ENCODE measurements at regions not wholly inside any gene's neighbourhood (a gene's known extent, or its start where the extent isn't known, plus 50 kb on each side); places are given as distances from the start of the nearest gene placed in this dataset.

GRCh38 chr9:95740217-95741004 is 135.1 kb upstream of the ERCC6L2 start:
- Mint-ChIP-seq H3K27ac (no peak overlapping the region), H3K36me3 (ENCODE audit: low read depth) (peaks cover 3% of the 10 kb centered on the region), H3K4me3 (no peak overlapping the region), H3K27me3 (ENCODE audit: low read depth) (peaks cover 49% of the 10 kb centered on the region), H3K9me3 (no peaks in the 10 kb centered on the region), H3K4me1 (ENCODE audit: low read depth) (peaks cover 10% of the 10 kb centered on the region)

GRCh38 chr9:95738438-95738837 is 137.1 kb upstream of the ERCC6L2 start:
- no peak overlapping the region for H3K4me3 Mint-ChIP-seq
- H3K27ac Mint-ChIP-seq = no peak overlapping the region
- peaks cover 3% of the 10 kb centered on the region for H3K36me3 Mint-ChIP-seq (ENCODE audit: low read depth)
- peaks cover 12% of the 10 kb centered on the region for H3K4me1 Mint-ChIP-seq (ENCODE audit: low read depth)
- no peaks in the 10 kb centered on the region for H3K9me3 Mint-ChIP-seq
- H3K27me3 Mint-ChIP-seq (ENCODE audit: low read depth) = peaks cover 49% of the 10 kb centered on the region

- H3K9me3 Mint-ChIP-seq = no peaks in the 10 kb centered on the region
- H3K4me3 Mint-ChIP-seq = no peak overlapping the region
- no peak overlapping the region for H3K27ac Mint-ChIP-seq
- peaks cover 53% of the 10 kb centered on the region for H3K27me3 Mint-ChIP-seq (ENCODE audit: low read depth)
- H3K4me1 Mint-ChIP-seq (ENCODE audit: low read depth) = peaks cover 12% of the 10 kb centered on the region
- H3K36me3 Mint-ChIP-seq (ENCODE audit: low read depth) = peaks cover 3% of the 10 kb centered on the region
These were observed 138.5 kb upstream of the ERCC6L2 start for GRCh38 chr9:95736891-95737522.

GRCh38 chr9:95736370-95736769 is 139.1 kb upstream of the ERCC6L2 start:
- Mint-ChIP-seq H3K36me3 (ENCODE audit: low read depth) (peaks cover 3% of the 10 kb centered on the region), H3K27me3 (ENCODE audit: low read depth) (peaks cover 51% of the 10 kb centered on the region), H3K4me1 (ENCODE audit: low read depth) (peaks cover 12% of the 10 kb centered on the region), H3K9me3 (no peaks in the 10 kb centered on the region), H3K4me3 (no peak overlapping the region), H3K27ac (no peak overlapping the region)

- H3K27me3 Mint-ChIP-seq (ENCODE audit: low read depth) = peaks cover 52% of the 10 kb centered on the region
- no peak overlapping the region for H3K4me3 Mint-ChIP-seq
- peaks cover 10% of the 10 kb centered on the region for H3K4me1 Mint-ChIP-seq (ENCODE audit: low read depth)
These were observed 139.8 kb upstream of the ERCC6L2 start for GRCh38 chr9:95735701-95736100.

GRCh38 chr9:95733741-95734666 is 141.5 kb upstream of the ERCC6L2 start:
- Mint-ChIP-seq H3K9me3 (no peaks in the 10 kb centered on the region), H3K36me3 (ENCODE audit: low read depth) (no peaks in the 10 kb centered on the region), H3K27me3 (ENCODE audit: low read depth) (peaks cover 45% of the 10 kb centered on the region), H3K4me1 (ENCODE audit: low read depth) (peaks cover 7% of the 10 kb centered on the region), H3K4me3 (no peak overlapping the region), H3K27ac (no peak overlapping the region)

More at GRCh38 chr9:95735701-95736100, 139.8 kb upstream of the ERCC6L2 start:
- Mint-ChIP-seq H3K27ac (no peak overlapping the region), H3K36me3 (ENCODE audit: low read depth) (peaks cover under 1% of the 10 kb centered on the region), H3K9me3 (no peaks in the 10 kb centered on the region)

- H3K9me3 Mint-ChIP-seq = no peaks in the 10 kb centered on the region
- no peaks in the 10 kb centered on the region for H3K36me3 Mint-ChIP-seq (ENCODE audit: low read depth)
- no peak overlapping the region for H3K27ac Mint-ChIP-seq
- peaks cover 7% of the 10 kb centered on the region for H3K4me1 Mint-ChIP-seq (ENCODE audit: low read depth)
- H3K4me3 Mint-ChIP-seq = no peak overlapping the region
- peaks cover 50% of the 10 kb centered on the region for H3K27me3 Mint-ChIP-seq (ENCODE audit: low read depth)
These were observed 142.4 kb upstream of the ERCC6L2 start for GRCh38 chr9:95732802-95733688.

GRCh38 chr9:95731876-95732275 is 143.6 kb upstream of the ERCC6L2 start:
- peaks cover 55% of the 10 kb centered on the region for H3K27me3 Mint-ChIP-seq (ENCODE audit: low read depth)
- H3K27ac Mint-ChIP-seq = no peak overlapping the region
- H3K36me3 Mint-ChIP-seq (ENCODE audit: low read depth) = no peaks in the 10 kb centered on the region
- no peak overlapping the region for H3K4me3 Mint-ChIP-seq
- no peaks in the 10 kb centered on the region for H3K9me3 Mint-ChIP-seq
- H3K4me1 Mint-ChIP-seq (ENCODE audit: low read depth) = peaks cover 11% of the 10 kb centered on the region

- Mint-ChIP-seq H3K36me3 (ENCODE audit: low read depth) (peaks cover 6% of the 10 kb centered on the region), H3K27ac (no peak overlapping the region), H3K4me1 (ENCODE audit: low read depth) (peaks cover 19% of the 10 kb centered on the region), H3K4me3 (no peak overlapping the region), H3K9me3 (peaks cover 11% of the 10 kb centered on the region), H3K27me3 (ENCODE audit: low read depth) (peaks cover 49% of the 10 kb centered on the region)
These were observed 145.7 kb upstream of the ERCC6L2 start for GRCh38 chr9:95729669-95730368.

- no peak overlapping the region for H3K27ac Mint-ChIP-seq
- H3K27me3 Mint-ChIP-seq (ENCODE audit: low read depth) = peaks cover 47% of the 10 kb centered on the region
- peaks cover 11% of the 10 kb centered on the region for H3K36me3 Mint-ChIP-seq (ENCODE audit: low read depth)
- no peak overlapping the region for H3K4me3 Mint-ChIP-seq
- H3K9me3 Mint-ChIP-seq = peaks cover 19% of the 10 kb centered on the region
- peaks cover 26% of the 10 kb centered on the region for H3K4me1 Mint-ChIP-seq (ENCODE audit: low read depth)
These were observed 146.4 kb upstream of the ERCC6L2 start for GRCh38 chr9:95729046-95729445.

- H3K36me3 Mint-ChIP-seq (ENCODE audit: low read depth) = peaks cover 12% of the 10 kb centered on the region
- no peak overlapping the region for H3K27ac Mint-ChIP-seq
- peaks cover 30% of the 10 kb centered on the region for H3K4me1 Mint-ChIP-seq (ENCODE audit: low read depth)
- peaks cover 42% of the 10 kb centered on the region for H3K27me3 Mint-ChIP-seq (ENCODE audit: low read depth)
- no peak overlapping the region for H3K4me3 Mint-ChIP-seq
- H3K9me3 Mint-ChIP-seq = peaks cover 19% of the 10 kb centered on the region
These were observed 147.5 kb upstream of the ERCC6L2 start for GRCh38 chr9:95727947-95728520.

- H3K4me1 Mint-ChIP-seq (ENCODE audit: low read depth) = peaks cover 37% of the 10 kb centered on the region
- H3K4me3 Mint-ChIP-seq = no peak overlapping the region
- H3K27ac Mint-ChIP-seq = no peak overlapping the region
- peaks cover 28% of the 10 kb centered on the region for H3K9me3 Mint-ChIP-seq
- H3K36me3 Mint-ChIP-seq (ENCODE audit: low read depth) = peaks cover 18% of the 10 kb centered on the region
- H3K27me3 Mint-ChIP-seq (ENCODE audit: low read depth) = peaks cover 38% of the 10 kb centered on the region
These were observed 148.7 kb upstream of the ERCC6L2 start for GRCh38 chr9:95726756-95727155.

GRCh38 chr9:95725045-95725444 is 150.4 kb upstream of the ERCC6L2 start:
- H3K4me3 Mint-ChIP-seq = peak overlapping the region; percentile 10

More at GRCh38 chr9:95725045-95725444, 150.4 kb upstream of the ERCC6L2 start:
- Mint-ChIP-seq H3K27me3 (ENCODE audit: low read depth) (peaks cover 43% of the 10 kb centered on the region), H3K36me3 (ENCODE audit: low read depth) (peaks cover 18% of the 10 kb centered on the region), H3K27ac (peak overlapping the region; percentile 89), H3K4me1 (ENCODE audit: low read depth) (peaks cover 37% of the 10 kb centered on the region), H3K9me3 (peaks cover 31% of the 10 kb centered on the region)
